HK-2 (cell line): ENCODE measurements at regions not wholly inside any gene's neighbourhood (a gene's known extent, or its start where the extent isn't known, plus 50 kb on each side); places are given as distances from the start of the nearest gene placed in this dataset.

Experiments
- DNase-seq: peaks from one replicate; pipeline ENCODE4 v3.0.0-alpha.2; 2018; ENCODE audit not compliant: unreplicated experiment

GRCh38 chr11:113526521-113526920 is 51.3 kb upstream of the DRD2 start:
- DNase-seq: no peak
